GM19468 (cell line): ENCODE measurements at regions not wholly inside any gene's neighbourhood (a gene's known extent, or its start where the extent isn't known, plus 50 kb on each side); places are given as distances from the start of the nearest gene placed in this dataset.

Experiments
- ATAC-seq: cut with Tn5 transposase; IDR thresholded peaks from one replicate; pipeline ENCODE4 v1.9.1; 2021; ENCODE audit warnings: mild to moderate bottlenecking, moderate library complexity, moderate number of reproducible peaks; ENCODE audit not compliant: unreplicated experiment; ENCODE audit errors: extremely low read depth

- ATAC-seq, result no peak
Observed at GRCh38 chr5:164412531-164412930, 907.1 kb downstream of the MAT2B start.

GRCh38 chr5:164420161-164420560 lies 914.7 kb downstream of the MAT2B start:
- no peak for ATAC-seq

- no peak for ATAC-seq
Observed at GRCh38 chr5:164422400-164422799, 917.0 kb downstream of the MAT2B start.

GRCh38 chr5:164431634-164432304 lies 926.4 kb downstream of the MAT2B start:
- no peak for ATAC-seq

- ATAC-seq, result no peak
Observed at GRCh38 chr5:164433106-164433870, 927.9 kb downstream of the MAT2B start.

GRCh38 chr5:164435576-164435975 lies 930.2 kb downstream of the MAT2B start:
- ATAC-seq, result no peak

- ATAC-seq, result no peak
Observed at GRCh38 chr5:164439799-164440198, 934.4 kb downstream of the MAT2B start.

- ATAC-seq, result no peak
Observed at GRCh38 chr5:164449460-164449859, 944.0 kb downstream of the MAT2B start.

- no peak for ATAC-seq
Observed at GRCh38 chr5:164466033-164466432, 960.6 kb downstream of the MAT2B start.

GRCh38 chr5:164470312-164470711 lies 964.9 kb downstream of the MAT2B start:
- no peak for ATAC-seq

GRCh38 chr5:164472165-164472564 lies 966.7 kb downstream of the MAT2B start:
- no peak for ATAC-seq

GRCh38 chr5:164475339-164475977 lies 970.0 kb downstream of the MAT2B start:
- ATAC-seq, result no peak

- ATAC-seq, result no peak
Observed at GRCh38 chr5:164481270-164481669, 975.9 kb downstream of the MAT2B start.

GRCh38 chr5:164482351-164482750 lies 976.9 kb downstream of the MAT2B start:
- ATAC-seq, result no peak

GRCh38 chr5:164484948-164485347 lies 979.5 kb downstream of the MAT2B start:
- no peak for ATAC-seq

GRCh38 chr5:164487939-164488338 lies 982.5 kb downstream of the MAT2B start:
- no peak for ATAC-seq

- no peak for ATAC-seq
Observed at GRCh38 chr5:164497311-164498064, 992.1 kb downstream of the MAT2B start.

GRCh38 chr5:164498438-164498837 lies 993.0 kb downstream of the MAT2B start:
- no peak for ATAC-seq

- ATAC-seq, result no peak
Observed at GRCh38 chr5:164500856-164501255, 995.4 kb downstream of the MAT2B start.

GRCh38 chr5:164501344-164501743 lies 995.9 kb downstream of the MAT2B start:
- no peak for ATAC-seq
